NCI-H526 (cell line): ENCODE measurements at regions not wholly inside any gene's neighbourhood (a gene's known extent, or its start where the extent isn't known, plus 50 kb on each side); places are given as distances from the start of the nearest gene placed in this dataset.
"Not testable (repeated sequence)": the region's sequence is repeated elsewhere in the genome, so short reads cannot be mapped to it uniquely, and the experiment has no call there.

Experiments
- DNase-seq, 2 experiments: peaks; one replicate each; lab custom pipeline; 2025; lab: John Stamatoyannopoulos, UW

DNA sequence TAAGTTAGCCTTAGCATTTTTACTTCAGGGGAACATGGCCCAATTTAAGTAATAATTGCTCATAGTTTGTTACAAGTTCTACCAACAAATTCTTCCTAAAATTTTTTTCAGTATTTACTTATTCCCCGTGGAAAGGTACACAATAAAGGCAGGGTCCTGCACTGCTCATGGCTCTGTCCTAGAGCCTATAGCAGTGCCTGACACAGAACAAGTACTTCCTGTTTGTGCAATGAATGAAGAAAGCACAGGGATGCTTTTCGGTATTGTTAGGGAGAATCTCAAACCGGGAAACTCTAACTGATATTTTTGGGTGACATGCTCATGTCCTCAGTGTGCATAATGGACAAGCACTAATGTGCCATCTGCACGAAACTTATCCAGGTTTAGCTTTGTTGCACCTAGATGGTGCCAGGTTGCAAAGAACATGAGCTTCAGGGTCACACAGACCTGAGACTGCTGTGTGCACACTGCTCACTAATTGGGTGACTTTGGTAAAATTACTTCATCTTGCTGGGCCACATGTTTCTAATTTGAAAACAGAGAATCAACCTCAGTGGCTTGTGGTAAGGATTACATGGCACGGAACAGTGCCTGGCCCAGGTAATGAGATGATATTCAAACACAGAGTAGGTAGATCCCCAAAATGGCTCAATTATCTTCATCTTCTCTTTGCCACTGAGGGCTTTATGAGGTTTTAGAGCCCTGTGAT lies 175.8 kb upstream of the NPY2R start:
- no peak for DNase-seq

- no peak for DNase-seq
Observed at GRCh38 chr4:155033604-155034003, 174.8 kb upstream of the NPY2R start.

DNA sequence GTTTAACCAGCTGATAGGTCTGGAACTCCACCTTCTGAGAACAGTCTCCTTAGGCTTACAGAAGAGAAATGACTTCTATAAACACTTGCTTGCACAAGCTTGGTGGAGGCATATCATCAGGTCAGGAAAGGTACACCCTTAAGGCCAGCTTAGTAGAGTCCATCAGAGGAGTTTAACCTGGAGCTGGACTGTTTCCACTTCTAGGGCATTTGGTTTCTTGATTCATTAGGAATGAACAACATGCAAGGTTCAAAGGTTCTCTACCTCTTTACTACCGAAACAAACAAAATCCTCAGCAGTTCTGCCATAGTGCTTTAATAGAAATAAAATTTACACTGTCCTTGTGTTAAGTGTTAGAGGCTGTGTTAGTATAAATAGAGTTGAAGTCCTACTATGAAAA lies 171.4 kb upstream of the NPY2R start:
- DNase-seq = no peak

DNA sequence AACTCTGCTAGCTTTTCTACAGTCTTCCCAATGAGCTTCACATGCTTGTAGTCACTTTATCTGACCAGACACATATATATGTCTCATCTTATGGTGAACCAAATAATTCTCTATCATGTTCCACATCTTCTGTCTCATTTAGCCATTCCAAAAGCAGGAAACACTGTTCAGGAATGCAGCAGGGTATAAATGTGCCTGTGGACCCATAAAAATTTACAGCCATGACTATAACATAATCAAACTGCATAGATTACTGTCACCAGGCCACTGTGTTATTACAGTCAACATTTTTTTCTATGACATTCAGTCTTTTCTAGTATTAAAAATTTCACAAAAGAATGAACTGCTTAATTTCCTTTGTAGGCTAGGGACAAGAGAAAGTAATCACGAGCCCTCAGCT lies 170.0 kb upstream of the NPY2R start:
- DNase-seq = no peak

GRCh38 chr4:155039162-155039561 lies 169.3 kb upstream of the NPY2R start:
- no peak for DNase-seq

- no peak for DNase-seq
Observed at GRCh38 chr4:155040031-155040430, 168.4 kb upstream of the NPY2R start.

- peak in 1 of 2 experiments; percentile 10 for DNase-seq
Observed at GRCh38 chr4:155042014-155042413, 166.4 kb upstream of the NPY2R start.

- DNase-seq = not testable (repeated sequence)
Observed at GRCh38 chr4:155044251-155044650, 164.2 kb upstream of the NPY2R start.

- no peak for DNase-seq
Observed at GRCh38 chr4:155047755-155048154, 160.7 kb upstream of the NPY2R start.

- DNase-seq = not testable (repeated sequence)
Observed at GRCh38 chr4:155054042-155054441, 154.4 kb upstream of the NPY2R start.

DNA sequence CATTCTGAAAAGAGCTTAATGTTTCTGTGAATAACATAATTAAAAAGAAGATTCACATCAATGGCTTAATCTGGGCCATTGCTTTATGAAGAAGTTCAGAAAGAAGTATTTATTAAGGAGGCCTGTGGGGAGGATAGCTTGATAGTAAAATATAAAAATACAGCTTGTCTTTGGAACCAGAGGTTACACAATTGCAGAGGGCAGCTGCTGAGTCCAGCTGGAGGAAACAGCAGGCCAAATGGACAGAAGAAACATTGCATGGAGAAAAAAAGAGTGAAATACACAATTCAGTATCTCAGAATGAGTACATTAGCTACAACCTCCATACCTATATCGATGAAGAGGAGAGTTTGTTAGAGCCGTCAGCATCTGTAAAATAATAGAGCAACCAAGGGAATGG lies 148.0 kb upstream of the NPY2R start:
- no peak for DNase-seq

DNA sequence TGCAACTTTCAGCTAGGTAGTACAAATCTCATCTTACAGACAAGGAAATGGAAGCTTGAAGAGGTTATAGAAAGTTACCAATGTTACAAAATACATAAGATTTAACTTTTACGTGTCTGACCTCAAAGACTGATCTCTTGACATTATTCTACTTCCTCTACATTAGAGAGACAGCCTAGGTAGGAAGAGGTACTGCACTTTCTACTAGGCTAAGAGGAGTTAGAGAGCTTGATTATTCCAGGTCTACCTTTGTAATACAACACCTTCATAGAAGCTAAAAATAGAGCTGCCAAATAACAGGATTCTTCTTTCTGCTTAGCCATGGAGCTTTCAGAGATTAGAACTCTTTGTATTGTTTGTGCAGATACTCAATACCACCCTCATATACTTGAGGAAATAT lies 147.6 kb upstream of the NPY2R start:
- DNase-seq = no peak

GRCh38 chr4:155062948-155063347 lies 145.5 kb upstream of the NPY2R start:
- DNase-seq = no peak

DNA sequence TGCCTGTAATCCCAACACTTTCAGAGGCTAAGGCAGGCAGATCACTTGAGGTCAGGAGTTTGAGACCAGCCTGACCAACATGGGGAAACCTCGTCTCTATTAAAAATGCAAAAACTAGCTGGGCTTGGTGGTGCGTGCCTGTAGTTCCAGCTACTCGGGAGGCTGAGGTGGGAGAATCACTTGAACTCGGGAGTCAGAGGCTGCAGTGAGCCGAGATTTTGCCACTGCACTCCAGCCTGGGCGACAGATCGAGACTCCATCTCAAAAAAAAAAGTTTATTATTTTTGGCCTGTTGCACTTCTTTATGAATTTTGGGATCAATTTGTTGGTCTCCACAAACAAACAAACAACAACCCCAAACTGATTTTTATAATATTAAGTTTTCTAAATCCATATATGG lies 143.5 kb upstream of the NPY2R start:
- not testable (repeated sequence) for DNase-seq

DNA sequence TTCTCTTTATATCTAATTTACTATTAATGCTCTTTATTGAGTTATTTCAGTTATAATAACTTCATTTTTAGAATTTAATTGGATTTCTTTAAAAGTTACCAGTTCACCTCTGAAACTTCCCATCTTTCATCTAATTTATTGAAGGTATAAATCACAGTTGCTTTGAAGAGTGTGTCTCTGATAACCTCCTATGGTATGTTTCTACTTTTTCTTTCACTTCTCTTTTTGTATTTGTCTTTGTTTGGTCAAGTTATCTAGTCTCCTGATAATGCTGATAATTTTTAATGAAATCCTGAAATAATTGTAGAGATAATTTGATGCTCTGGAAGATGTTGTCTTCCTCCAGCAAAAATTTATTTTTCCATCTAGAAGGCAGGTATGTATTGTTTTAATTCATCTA lies 141.6 kb upstream of the NPY2R start:
- DNase-seq = no peak

DNA sequence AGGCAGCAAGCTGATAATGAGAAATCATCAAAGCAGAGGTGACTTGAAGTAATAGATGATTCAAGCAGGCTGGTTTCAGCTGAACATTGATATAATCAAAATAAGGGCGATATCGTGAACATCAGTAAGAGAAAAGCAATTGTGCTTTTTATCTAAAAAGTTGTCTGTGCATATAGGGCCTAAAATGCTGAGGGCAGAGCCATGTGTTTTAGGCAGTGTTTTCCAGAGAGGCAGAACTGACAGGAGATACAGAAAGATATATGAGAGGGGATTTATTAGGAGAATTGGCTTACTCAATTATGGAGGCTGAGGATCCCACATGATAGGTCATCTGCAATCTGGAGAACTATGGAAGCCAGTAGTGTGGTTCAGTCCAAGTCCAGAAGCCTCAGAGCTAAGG lies 136.5 kb upstream of the NPY2R start:
- no peak for DNase-seq

DNA sequence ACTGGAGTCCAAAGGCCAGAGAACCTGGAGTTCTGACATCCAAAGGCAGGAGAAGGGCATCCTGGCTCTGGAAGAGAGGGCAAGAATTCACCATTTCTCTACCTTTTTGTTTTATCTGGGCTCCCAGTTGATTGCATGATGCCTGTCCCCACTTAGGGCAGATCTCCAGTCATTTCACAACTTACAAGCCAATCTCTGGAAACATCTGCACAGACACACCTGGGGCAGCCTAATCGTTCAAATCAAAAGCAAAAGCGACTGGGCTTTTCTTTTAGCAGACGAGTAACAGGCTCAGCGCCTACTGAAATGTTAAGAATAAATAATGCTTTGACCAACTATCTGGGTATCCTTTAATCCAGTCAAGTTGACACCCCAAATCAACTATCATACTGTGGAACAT lies 136.0 kb upstream of the NPY2R start:
- no peak for DNase-seq

DNA sequence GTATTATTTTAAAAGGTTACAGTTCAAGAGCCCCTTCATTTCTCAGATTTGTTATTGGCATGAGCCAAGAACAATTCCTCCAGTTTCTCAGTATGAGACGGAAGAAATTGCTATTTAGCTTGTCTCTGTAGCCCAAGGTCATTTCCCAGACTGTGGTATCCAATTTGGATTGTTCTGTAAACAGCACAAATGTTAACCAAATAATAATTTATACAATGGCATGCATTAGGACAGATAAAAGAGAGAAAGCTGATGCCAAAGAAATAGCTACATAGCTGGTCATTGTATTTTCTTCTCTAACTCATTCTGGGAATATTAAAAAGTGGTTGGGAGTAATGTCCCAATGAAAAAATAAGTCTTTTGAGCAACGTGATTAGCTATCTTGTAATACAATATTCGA lies 134.6 kb upstream of the NPY2R start:
- no peak for DNase-seq

DNA sequence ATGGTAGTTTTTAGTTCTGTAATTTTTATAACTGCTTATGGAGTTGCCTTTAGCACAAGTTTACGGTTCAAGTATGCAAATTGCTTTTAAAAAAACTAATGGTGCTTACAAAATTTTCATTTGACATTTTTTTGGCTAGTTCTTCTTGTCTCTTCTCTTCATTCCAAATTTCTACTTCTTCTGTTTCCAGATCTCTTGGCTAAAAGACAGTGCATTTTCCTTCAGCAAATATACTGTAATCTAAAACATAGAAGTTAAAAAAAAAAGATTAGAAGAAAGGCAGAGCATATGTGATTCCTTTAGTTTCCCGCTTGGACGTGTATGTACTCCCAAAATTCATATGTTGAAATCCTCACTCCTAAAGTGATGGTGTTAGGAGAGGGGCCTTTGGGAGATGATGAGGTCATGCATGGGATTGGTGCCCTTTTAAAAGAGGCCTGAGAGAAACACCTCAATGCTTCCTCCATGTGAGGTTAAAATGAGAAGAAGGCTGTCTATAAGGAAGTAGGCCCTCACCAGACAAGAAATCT lies 132.1 kb upstream of the NPY2R start:
- no peak for DNase-seq

GRCh38 chr4:155077452-155078229 lies 130.8 kb upstream of the NPY2R start:
- DNase-seq = no peak

DNA sequence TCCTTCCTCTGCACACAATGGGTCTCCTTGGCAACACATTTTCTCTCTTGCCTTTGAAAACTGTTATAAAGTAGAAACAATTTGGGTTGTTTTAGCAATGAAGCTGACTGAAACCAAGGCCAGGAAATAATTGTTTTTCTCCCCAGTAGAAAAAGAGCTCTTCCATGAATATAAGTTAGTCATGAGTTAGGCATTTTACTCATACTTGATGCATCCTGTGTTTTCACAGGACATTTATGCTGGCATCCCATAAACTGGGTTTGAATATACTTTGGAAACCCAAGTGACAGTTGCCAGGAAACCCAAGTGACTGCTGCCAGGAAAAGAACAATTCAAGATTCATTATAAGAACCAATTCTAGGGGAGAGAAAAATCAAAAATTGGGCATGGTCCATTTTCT lies 128.6 kb upstream of the NPY2R start:
- DNase-seq = no peak

DNA sequence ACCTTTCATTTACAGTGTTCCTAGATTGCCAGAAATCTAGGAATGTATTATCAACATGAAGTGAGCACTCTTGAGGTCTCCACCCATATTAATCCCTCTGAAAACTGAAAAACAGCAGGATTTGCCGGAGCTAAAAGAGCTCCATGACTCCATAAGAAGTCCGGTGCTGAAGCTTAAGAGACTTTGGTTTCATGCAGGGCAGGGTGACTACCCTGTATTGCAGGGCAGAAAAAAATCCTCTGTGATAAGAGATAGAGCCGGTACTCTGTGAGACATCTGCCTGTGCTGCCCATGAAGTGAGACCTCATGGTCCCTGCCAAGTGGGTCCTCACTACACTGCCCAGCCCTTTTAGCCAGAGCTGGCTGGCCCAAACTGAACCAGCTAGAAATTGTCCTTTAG lies 127.2 kb upstream of the NPY2R start:
- DNase-seq = no peak

DNA sequence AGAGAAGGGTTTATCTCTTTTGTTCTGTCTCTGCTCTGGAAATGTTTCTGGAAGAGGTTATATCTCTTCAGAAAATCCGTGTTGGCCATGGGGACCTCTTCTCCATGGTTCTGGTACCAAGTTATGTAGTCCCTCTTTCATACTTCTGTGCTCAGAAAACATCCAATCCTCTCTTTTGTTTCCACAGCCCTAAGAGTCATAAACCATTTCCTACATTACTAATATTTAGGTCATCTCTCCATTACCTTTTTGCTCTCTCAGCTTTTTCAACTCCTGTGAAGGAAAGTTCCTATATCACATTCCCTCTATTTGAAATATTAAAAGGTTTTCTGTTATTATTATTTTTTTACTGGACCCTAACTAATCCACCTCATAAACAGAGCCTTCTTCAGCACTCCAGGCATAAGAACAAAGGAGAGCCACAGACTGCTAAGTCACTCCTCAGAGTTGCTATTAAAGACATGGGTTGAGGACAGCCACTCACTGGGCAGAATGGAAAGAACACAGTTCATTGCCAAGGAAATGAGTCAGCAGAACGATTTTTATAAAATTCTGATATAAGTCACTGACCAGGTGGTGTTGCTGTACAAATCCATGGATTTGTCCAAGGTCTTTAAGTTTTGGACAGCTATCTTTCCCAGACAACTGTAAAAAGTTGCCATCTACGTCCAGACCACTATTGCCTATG lies 122.4 kb upstream of the NPY2R start:
- no peak for DNase-seq
